HG03039 (cell line): ENCODE measurements at regions not wholly inside any gene's neighbourhood (a gene's known extent, or its start where the extent isn't known, plus 50 kb on each side); places are given as distances from the start of the nearest gene placed in this dataset.

Experiments used
- ATAC-seq: cut with Tn5 transposase; IDR thresholded peaks from one replicate; pipeline ENCODE4 v1.9.1; 2021; ENCODE audit warnings: mild to moderate bottlenecking, moderate library complexity; ENCODE audit not compliant: unreplicated experiment

DNA sequence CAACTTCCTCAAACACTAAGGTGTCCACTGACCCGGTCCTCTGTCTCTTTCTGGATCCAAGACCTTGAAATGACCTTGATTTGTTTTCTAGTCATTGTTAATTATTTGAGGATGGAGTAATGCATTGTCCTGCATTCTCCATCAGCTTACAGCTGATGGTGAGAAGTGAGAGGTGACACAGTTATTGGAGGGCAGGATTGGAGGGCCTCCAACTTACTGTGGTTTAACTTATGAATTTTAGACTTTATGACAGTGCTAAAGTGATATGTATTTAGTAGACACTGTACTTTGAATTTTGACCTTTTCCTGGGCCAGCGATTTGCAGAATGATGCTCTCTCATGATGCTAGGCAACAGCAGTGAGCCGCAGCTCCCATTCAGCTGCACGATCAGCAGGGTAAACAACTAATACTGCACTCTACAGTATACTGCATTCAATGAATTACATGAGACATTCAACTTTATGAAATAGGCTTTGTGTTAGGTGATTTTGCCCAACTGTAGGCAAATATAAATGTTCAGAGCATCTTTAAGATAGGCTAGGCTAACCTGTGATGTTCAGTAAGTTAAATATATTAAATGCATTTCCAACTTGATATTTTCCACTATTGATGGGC, 200.0 kb upstream of the MEX3C start:
- ATAC-seq = no peak

DNA sequence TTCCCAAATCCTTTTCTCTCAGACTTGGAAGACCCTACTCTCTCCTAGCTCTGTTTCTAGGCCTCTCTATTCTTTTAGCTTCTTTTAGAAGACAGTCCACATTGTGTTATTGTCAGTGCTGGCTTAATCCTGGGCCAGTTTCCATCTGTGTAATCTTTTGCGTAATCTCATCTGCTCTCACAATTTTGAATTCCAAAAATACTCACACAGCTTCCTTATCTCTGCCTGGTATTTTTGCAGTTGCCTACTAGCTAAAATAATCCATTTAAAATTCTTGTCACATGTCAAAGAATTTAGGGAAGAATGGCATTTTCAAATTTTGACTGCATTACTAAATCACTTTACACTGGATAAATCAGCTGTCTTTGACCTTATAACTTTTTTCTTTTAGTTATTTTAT, 200.6 kb upstream of the MEX3C start:
- ATAC-seq = no peak

DNA sequence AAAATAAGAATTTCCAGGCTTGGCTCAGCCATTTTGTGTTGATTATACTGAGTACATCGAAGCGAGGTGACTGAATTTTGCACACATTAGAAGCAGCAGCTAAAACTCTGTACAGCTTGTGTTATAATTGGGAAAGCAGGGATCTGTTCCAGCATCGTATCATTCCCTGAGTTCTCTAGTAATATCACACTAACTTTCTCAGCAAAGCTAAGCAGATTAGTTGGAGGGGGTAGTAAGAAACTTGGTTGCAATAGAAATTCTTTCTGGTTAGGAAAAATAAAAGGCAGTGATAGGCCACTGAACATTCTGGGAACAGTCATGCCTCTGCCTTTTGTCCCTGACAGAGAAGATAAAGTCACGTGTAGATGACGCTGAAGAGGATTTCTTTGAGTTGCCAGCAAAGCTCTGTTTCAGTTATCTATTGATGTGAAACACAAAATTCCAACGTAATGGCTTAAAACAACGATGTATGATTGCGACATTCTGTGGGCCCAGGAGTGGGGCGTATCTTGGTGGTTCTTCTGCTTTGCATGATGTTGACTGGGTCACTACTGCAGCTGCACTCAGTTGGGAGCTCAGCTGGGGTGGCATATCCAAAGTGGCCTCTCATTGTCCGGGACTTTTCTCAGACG, 202.1 kb upstream of the MEX3C start:
- ATAC-seq = no peak

DNA sequence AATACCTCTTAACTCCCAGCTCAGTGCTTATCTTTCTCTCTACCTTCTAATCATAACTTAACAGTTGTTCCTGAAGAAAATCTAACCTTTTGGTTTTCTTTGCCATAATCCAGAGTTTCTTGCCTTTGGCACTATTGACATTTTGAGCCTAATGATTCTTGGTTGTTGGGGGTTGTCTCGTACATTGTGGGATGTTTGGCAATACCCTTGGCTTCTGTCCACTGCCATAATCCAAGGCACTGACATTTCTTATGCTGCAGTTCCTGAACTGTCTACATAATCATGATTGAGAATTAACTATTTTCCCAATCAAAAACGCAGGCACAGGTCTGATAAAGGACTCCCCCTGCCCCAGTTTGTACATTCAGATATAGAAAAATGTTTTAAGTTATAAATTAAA, 203.2 kb upstream of the MEX3C start:
- ATAC-seq = no peak

DNA sequence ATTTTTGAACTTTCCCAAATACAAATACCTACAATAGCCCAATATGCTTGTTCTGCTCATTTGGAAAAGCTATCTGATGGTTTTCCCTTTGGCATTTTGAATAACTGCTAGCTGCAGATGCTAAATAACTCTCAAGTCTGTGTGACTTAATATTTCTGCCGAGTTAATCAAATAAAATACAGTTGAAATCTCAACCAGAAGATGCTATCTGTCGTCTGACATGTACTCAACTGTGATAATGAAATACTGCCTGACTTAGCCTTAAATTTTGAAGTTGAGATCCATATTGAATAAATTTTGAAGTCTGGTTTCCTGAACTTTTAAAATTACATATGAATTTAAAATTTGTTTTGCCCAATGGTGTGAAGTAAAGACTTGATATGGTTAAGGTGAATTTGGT, 204.4 kb upstream of the MEX3C start:
- no peak for ATAC-seq

DNA sequence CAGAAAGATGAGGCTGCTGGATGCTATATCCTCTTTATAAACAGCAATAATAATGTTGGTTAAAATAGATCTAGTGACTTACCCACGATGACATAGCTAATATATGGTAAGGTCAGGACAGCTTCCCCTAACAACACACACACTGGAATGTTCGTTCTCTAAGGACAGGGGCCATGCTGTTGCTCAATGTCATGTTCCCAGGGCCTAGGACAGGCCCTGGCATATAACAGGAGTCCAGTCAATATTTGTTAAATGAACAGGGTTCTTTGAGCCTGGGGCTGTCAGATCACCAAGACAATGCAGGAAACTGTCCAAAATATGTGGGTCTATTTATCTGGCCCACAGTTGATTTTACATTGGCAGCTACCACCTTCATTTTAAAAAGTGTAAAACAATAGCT, 207.1 kb upstream of the MEX3C start:
- no peak for ATAC-seq

DNA sequence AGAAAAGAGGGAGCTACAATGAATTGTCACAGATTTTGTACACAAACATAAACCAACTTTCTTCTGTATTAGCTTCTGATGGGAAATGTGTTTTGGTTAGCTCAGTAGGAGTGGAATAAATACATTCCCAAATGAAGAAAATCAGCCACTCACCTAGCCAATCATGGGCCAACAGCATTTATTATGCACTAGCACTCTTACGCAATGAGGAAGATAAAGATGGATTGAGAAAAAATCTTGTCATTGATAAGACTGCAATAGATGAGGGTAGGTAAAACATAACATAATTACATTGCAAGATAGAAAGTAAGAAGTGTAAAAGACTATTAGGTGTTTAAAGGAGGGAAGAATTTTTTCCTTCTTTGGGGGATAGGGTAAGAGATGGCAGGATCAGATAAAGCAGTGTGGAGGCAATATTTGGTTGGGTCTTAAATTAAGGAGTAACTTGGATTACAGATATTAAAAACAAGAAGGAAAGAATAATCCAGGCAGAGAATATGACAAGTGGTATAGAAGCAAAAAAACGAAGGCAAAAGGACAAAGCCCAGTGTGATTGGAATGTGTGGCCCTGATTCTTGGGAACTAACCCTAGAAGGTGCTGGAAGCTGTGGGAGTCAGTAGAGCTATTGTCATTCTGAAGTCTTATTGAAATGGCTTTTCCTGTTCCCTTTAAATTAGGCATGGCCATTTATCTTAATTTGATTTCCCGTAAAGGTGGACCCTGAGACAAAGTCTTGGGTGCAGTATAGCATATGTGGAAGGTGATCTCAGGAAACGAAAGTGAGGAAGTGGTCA, 208.4 kb upstream of the MEX3C start:
- ATAC-seq = no peak

DNA sequence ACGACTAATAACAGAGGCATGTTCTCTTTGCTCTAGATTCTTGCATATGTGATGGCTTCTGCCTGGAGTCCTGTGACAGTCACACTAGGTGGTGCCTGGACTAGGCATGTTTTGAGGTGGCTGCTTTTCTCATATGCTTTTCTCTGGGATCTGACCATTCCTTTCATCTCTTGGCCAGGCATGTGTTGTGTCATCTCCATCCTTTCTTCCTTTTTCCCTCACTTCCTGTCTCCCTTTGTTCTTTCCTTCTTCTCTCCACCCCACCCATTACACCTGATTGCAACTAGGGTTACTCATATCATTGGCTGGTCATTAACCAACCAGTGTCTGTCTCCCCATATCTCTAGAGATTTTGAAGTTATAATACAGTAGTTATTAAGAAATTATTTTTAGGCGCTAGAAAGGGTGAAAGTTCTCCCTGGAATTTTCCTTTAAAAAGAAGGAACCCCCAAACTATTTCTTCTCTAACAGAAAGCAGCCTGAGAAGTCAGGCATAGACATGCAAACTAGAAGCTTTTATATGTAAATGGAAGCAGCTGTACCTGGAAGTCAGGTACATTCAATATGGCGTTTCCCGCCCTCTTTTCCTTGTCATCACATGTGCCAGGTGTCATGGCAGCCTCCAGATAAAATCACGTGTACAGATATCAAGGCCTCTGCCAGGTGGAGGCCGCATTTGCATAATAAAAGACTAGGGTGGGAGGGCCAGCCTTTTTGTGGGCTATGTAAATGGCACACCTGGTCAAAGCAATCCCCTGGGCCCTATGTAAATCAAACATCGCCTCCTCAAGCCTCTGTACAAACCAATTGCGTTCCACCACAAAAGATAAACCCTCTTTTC, 220.4 kb upstream of the MEX3C start:
- ATAC-seq = no peak

DNA sequence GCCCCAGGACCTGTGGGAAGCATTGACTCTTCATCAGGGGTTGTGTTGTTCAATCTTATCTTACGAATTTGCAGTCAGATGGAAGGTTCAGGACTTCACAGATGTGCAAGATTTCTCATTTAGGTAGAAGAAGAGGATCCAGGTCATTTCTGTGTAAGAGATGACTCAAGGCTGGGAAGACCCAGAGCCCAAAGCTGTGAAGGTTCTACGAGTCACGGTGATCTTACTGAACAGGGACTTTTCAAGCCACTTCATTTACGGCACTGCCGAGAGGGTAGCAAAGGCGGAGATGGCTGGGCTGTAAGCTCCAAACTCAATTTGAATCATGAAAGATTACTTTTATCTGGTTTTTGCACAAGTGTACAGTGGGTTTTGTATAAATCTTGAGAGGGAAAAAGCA, 228.0 kb upstream of the MEX3C start:
- ATAC-seq = peak; percentile 83

DNA sequence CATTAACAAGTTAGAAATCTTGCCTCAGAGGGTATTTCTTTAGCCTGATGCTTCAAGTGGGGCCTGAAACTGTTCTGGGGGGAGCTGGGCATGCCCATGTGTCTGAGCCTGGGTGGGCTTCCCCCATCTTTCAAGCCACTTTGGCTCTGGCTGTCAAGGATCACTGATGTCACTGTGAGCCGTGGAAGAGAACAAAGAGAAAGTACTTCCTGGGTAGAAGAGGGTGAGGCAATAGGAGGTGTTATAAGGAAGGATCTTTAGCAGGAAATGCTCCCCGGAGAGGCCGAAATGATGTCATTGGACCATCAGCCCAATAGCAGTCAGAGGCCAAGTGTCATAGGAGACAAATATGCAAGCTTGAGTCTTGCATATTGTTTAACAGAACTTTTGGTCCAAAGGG, 228.4 kb upstream of the MEX3C start:
- peak; percentile 36 for ATAC-seq

DNA sequence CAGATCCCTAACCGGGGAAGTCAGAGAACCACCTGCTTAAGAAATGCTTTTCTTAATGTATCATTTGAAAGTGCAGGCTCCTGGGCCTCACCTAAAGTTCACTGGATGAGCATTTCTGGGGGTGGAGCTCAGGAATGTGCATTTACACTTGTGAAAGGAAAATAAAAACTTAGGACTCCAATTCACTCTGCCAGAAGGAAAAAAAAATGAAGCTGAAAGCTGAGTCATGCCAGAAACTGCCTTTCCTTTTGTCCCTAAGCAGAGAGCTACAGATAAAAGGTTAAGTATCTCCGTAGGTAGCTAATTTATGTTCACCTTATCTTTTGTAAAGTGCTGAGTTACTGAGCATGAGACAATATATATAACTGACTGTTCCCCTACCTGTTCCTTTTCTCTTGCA, 229.5 kb upstream of the MEX3C start:
- ATAC-seq = no peak

DNA sequence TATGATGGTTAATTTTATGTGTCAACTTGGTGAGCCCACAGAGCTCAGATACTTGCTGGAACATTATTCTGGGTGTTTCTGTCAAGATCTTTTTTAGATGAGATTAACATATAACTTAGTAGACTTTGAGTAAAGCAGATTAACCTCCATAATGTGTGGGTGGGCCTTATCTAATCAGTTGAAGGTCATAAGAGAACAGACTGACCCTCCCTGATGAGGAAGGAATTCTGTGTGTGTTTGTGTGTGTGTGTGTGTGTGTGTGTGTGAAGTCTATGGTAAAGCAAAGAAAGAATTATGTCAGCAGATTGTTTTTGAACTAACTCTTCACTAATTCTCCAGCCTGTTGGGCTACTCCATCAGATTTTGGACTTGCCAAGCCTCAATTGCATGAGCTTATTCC, 232.2 kb upstream of the MEX3C start:
- no peak for ATAC-seq

DNA sequence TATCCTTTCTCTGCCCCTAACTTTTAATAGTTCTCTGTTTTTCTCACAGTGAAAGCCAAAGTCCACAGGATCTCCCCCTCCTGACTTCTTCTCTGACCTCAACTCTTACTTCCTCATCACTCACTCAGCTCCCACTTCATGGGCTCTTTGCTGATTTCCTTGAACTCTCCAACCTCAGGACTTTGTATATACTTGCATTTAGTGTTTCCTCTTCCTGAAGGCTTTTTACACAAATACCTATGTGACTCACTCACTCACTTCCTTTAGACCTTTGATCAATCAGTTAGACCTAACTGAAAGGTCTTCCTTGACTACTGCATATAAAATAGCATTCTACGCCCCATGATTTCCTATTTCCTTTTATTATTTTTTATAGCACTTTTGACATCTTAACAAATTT, 233.1 kb upstream of the MEX3C start:
- ATAC-seq = no peak

DNA sequence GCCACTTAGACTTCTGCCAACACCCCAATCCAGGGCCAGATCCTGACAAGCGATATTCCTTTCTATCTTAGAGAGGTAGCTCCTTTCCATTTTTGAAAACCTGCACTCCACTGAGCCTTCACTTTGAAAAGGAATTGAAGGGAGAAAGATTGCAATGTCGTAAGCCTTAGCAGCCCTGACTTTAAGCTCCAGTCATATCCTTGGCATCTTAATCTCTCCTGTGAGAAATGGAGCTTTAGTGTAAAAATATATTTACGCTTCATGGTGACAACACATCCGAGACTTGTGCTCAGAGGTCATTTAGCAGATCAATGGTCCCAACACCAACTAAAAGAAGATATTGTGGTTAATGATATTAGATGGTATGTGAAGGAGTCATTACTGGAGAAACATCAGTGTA, 235.8 kb upstream of the MEX3C start:
- ATAC-seq = no peak

DNA sequence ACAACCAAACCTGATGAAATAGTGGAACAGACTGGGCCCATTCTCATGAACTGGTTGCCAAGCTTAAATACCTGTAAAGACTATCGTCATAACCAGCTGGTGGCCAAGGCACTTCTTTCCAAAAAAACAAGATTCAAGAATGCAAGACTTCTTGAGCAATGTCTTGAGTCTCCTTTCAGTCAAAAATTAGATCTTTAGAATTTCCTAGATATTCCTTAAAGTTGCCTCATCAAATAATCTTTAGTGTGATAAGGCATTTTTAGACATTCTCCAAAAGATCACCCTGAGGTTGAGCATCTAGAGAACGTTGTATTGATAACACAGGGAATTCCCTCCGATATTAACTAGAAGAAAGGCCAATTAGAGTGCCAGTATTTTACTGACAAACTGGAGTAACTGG, 236.4 kb upstream of the MEX3C start:
- no peak for ATAC-seq

DNA sequence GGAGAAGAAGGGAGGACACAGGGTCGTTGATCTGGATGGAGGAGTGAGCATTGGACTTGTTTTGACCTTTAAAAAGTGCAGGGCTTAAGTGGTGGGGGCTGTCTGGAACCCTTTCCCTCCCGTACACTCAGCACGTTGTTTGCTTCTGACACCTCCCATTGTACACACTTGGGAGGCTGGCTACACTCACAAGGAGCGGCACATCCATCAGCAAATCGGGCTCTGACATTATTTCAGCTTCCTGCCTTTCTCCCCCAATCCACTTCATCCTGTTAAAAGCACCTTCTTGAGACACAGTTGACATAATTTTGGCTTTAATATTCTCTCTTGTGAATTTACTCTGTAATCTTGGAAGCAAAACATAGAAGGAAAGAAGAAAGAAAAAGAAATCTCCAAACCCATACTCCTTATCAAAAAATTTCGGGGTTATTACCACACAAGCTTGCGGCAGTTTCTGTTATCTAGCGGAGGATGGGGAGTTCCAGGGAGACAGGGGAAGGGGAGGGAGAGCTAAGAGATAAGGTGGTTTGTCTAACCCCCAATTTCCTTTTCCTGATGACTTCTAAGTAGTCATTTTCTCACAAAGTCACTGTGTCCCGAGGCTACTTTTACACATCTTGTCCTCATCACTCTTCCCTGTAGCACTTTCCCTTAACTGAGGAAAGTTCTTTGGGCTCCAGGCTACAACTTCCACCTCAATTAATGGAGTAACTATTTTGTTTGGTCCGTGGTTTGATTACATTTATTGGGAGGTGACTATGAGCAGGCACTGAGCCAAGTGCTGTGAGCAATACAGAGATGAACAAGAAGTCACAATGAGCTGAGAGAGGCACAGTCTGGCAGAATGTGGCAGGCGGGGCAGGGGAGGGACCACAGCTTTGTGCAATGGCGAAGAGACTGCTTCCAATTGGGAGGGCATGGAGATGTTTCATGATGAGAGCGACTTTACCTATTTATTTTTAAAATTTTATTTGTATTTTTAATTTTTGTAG, 240.1 kb upstream of the MEX3C start:
- ATAC-seq = no peak

DNA sequence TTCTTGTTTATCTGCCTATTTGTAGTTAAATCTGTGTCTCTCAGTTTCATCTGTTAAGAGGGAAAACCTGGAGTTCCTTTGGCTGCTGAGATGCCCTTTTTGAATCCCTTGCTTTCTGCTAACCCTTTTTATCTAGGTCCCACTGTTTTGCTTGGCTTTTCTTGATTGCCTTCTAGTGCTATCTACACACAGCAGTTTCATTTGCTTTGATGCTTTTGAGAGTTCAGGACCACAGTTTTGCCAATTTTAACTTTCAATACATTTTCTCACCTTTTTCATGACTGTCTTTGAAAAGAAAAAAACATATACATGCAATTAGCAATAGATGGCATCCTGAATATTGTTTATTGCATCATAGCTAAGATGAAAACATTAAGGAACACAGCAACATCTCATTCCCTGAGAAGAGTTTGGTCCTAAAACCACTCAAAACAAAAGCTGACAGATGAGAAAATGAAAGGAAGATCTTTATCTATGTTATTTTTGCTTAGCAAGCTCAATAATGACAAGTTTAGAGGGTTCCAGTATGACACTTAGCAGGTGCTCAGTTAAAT, 241.4 kb upstream of the MEX3C start:
- no peak for ATAC-seq

DNA sequence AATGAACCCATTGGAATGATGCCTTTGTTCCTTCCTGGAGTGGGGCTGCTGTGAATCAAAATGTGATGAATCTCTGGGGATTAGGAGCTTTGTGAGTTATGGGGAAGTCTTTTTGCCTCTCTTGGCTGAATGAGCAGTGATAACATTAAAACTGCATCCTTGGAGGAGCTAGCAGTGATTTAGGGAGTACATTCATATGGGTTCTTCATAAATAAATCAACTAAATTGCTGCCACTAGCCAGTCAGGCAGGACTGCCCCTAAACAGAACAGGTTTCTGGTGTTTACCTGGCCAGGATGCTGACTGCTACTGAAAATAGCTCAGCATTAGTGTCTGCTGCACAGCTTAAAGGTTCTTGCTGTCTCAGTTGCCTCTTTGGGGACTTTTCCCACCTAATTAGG, 244.5 kb upstream of the MEX3C start:
- ATAC-seq = no peak

DNA sequence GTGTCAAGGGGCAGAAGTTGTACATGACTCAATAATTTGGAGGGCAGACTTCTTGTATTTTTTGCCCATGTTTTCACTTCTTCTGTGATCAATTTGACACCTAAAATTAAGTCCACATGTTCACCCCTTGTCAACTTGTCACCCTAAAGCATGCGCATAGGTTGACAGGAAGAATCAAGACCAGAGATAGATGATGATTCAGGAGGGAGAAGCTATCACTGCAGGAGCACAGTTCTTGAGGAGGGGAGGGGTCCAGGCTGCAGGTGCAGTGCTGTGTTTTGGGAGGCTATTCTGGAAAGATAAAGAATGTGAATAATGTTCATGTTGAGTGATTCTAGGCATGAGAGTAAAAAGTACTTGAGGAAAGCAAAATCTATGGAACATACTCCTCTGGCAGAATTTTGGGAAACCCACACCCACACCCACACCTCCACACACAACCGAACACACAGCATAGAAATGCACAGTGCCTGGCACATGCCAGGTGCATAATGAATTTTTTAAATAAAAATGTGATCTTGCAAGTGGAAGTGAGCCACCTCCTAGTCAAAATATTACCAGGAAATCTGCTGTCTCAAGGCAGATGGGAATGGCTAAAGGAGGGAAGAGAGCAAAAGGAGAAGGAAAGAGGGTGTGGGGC, 249.2 kb upstream of the MEX3C start:
- no peak for ATAC-seq
